T-cell (primary cell): ENCODE measurements at regions not wholly inside any gene's neighbourhood (a gene's known extent, or its start where the extent isn't known, plus 50 kb on each side); places are given as distances from the start of the nearest gene placed in this dataset.

Experiments
- ATAC-seq, 4 experiments: fragments of 200-7000 bp in 3 of 4; fragments of 150-1000 bp in 1 of 4; cut with Tn5 transposase; replicated peaks in 1 of 4; 1 replicate in 3 of 4; 2 replicates in 1 of 4; pipeline ENCODE4 v1.10.0; 2021; ENCODE audit warnings: moderate library complexity in 3 of 4, mild to moderate bottlenecking in 2 of 4, moderate number of reproducible peaks in 1 of 4
- CTCF ChIA-PET, 2 donors: fragments of 300-600 bp; sonication (Branson Sonifier 250); formaldehyde crosslinking; loops; one replicate each; lab custom pipeline; 2022; ENCODE audit warnings: antibody characterized with exemption in 2 of 2; lab: Charles Lee
- POLR2A ChIA-PET, 2 donors: fragments of 300-600 bp; sonication (Branson Sonifier 250); formaldehyde crosslinking; loops; one replicate each; lab custom pipeline; 2022; ENCODE audit warnings: antibody characterized with exemption in 2 of 2; lab: Charles Lee
- DNase-seq, 35 experiments: peaks; one replicate each; pipeline versions ENCODE4 v3.0.0 to v3.0.0-alpha.2; 2013 to 2023
- H3K27ac ChIP-seq: one replicate; pipeline ENCODE4 v1.5.1; 2013; ENCODE audit warnings: low read length
- H3K27me3 ChIP-seq, 2 experiments: replicated peaks in 1 of 2; 1 replicate in 1 of 2; 2 replicates in 1 of 2; pipeline versions ENCODE4 v1.6.1 to v1.7.0; 2013; ENCODE audit warnings: low read length in 1 of 2, mixed read lengths in 1 of 2; ENCODE audit not compliant: control insufficient read depth in 2 of 2, insufficient read depth in 2 of 2; ENCODE audit errors: extremely low read depth in 1 of 2
- H3K36me3 ChIP-seq, 2 donors: 1 replicate in 1 of 2; 2 replicates in 1 of 2; pipeline versions ENCODE4 v1.6.1 to v1.7.0; 2013; ENCODE audit warnings: low read length in 1 of 2; ENCODE audit not compliant: control insufficient read depth in 2 of 2, insufficient read depth in 1 of 2; ENCODE audit errors: extremely low read depth in 1 of 2
- H3K4me1 ChIP-seq, 2 experiments: 1 replicate in 1 of 2; 2 replicates in 1 of 2; pipeline versions ENCODE4 v1.6.1 to v1.7.0; 2013; ENCODE audit warnings: low read length in 2 of 2, mixed read lengths in 1 of 2; ENCODE audit not compliant: insufficient read depth in 2 of 2, control insufficient read depth in 1 of 2; ENCODE audit errors: extremely low read depth in 1 of 2
- H3K4me3 ChIP-seq, 2 donors: 1 replicate in 1 of 2; 2 replicates in 1 of 2; pipeline versions ENCODE4 v1.5.1 to v1.7.0; 2013; ENCODE audit warnings: mild to moderate bottlenecking in 2 of 2, low read length in 1 of 2, moderate library complexity in 1 of 2; ENCODE audit not compliant: control insufficient read depth in 1 of 2; ENCODE audit errors: extremely low read depth in 1 of 2
- H3K9me3 ChIP-seq: 2 replicates; pipeline ENCODE4 v1.7.0; 2013
- H3K27ac Mint-ChIP-seq, 2 donors: one replicate each; pipeline ENCODE4 v1.8.0; 2020 to 2021; ENCODE audit warnings: mild to moderate bottlenecking in 2 of 2, mixed read lengths in 2 of 2
- H3K27me3 Mint-ChIP-seq, 2 donors: one replicate each; pipeline ENCODE4 v1.8.0; 2021 to 2022; ENCODE audit warnings: mixed read lengths in 2 of 2
- H3K36me3 Mint-ChIP-seq: one replicate; pipeline ENCODE4 v1.8.0; 2021; ENCODE audit warnings: mixed read lengths
- H3K4me1 Mint-ChIP-seq, 3 donors: one replicate each; pipeline ENCODE4 v1.8.0; 2020 to 2022; ENCODE audit warnings: mixed read lengths in 3 of 3, mild to moderate bottlenecking in 1 of 3
- H3K4me3 Mint-ChIP-seq, 3 donors: one replicate each; pipeline ENCODE4 v1.8.0; 2020 to 2022; ENCODE audit warnings: mild to moderate bottlenecking in 3 of 3, mixed read lengths in 3 of 3, moderate library complexity in 3 of 3
- H3K9me3 Mint-ChIP-seq, 3 donors: one replicate each; pipeline ENCODE4 v1.8.0; 2020 to 2022; ENCODE audit warnings: mixed read lengths in 3 of 3
- WGBS: methylation state at CpG from one replicate; pipeline ENCODE4 v1.1.5; 2013; ENCODE audit warnings: missing lambda C conversion rate; ENCODE audit not compliant: insufficient coverage; 5-methylcytosine and 5-hydroxymethylcytosine counted together

DNA sequence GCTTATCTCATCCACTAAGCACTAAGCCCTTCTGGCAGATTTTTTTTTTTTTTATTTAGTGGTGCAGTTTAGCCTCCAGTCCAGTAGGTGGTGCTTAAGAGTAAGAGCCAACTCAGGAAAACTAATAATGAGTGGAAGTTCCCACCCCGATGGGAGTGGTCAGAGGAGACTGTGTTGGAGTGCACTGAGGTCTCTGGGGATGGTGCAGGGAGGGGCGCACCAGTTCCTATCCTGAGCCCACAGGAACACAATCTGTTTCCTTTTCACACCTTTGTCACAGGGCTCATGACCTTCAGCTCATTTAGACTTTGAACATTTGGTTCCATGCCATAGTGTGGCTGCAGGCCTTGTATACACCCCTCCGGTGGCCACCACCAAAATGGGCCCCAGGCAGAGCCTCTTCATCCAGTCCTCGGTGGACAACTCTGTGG is 367.4 kb downstream of the SPRY2 start:
- Histone ChIP-seq H3K27me3 (peaks cover 0 to 9% of the 10 kb centered on the region in 2 experiments), H3K4me3 (no peak overlapping the region), H3K36me3 (no peaks in the 10 kb centered on the region), H3K9me3 (no peaks in the 10 kb centered on the region), H3K4me1 (no peaks in the 10 kb centered on the region), H3K27ac (no peak overlapping the region)
- WGBS = 89% methylated on average over 1 of the region's 4 CpGs
- H3K27me3 Mint-ChIP-seq = no peaks in the 10 kb centered on the region
- H3K9me3 Mint-ChIP-seq = peaks cover 9 to 36% (median 28%) of the 10 kb centered on the region in 3 donors
- H3K36me3 Mint-ChIP-seq = no peaks in the 10 kb centered on the region
- ChIA-PET POLR2A (no interaction called here), CTCF (no interaction called here)
- H3K4me1 Mint-ChIP-seq = no peaks in the 10 kb centered on the region
- no peak overlapping the region for H3K27ac Mint-ChIP-seq
- ATAC-seq (no peak), DNase-seq (no peak)
- H3K4me3 Mint-ChIP-seq = no peak overlapping the region

- ATAC-seq (no peak), DNase-seq (no peak)
- H3K4me1 ChIP-seq = no peaks in the 10 kb centered on the region
- H3K27ac ChIP-seq = no peak overlapping the region
- H3K9me3 ChIP-seq = no peaks in the 10 kb centered on the region
- ChIA-PET CTCF (no interaction called here), POLR2A (no interaction called here)
- Mint-ChIP-seq H3K27ac (no peak overlapping the region), H3K36me3 (no peaks in the 10 kb centered on the region), H3K4me3 (no peak overlapping the region), H3K27me3 (no peaks in the 10 kb centered on the region), H3K4me1 (no peaks in the 10 kb centered on the region), H3K9me3 (peaks cover 11 to 28% (median 14%) of the 10 kb centered on the region in 3 donors)
- H3K27me3 ChIP-seq = peaks cover 0 to 9% of the 10 kb centered on the region in 2 experiments
- no peaks in the 10 kb centered on the region for H3K36me3 ChIP-seq
- WGBS = no CpG with 5 or more reads among the region's 2 CpGs
- no peak overlapping the region for H3K4me3 ChIP-seq
These were observed 368.8 kb downstream of the SPRY2 start for GRCh38 chr13:79972066-79972569.

- ChIA-PET CTCF (no interaction called here), POLR2A (no interaction called here)
- Mint-ChIP-seq H3K4me3 (no peak overlapping the region), H3K27me3 (no peaks in the 10 kb centered on the region), H3K27ac (no peak overlapping the region), H3K9me3 (peaks cover 10 to 18% (median 16%) of the 10 kb centered on the region in 3 donors), H3K4me1 (no peaks in the 10 kb centered on the region), H3K36me3 (no peaks in the 10 kb centered on the region)
- no peak for DNase-seq
- Histone ChIP-seq H3K27ac (no peak overlapping the region), H3K4me1 (no peaks in the 10 kb centered on the region), H3K4me3 (no peak overlapping the region), H3K9me3 (no peaks in the 10 kb centered on the region), H3K27me3 (no peaks in the 10 kb centered on the region), H3K36me3 (no peaks in the 10 kb centered on the region)
- no peak for ATAC-seq
- WGBS = no CpG with 5 or more reads among the region's 2 CpGs
These were observed 374.4 kb downstream of the SPRY2 start for GRCh38 chr13:79966493-79966895.

DNA sequence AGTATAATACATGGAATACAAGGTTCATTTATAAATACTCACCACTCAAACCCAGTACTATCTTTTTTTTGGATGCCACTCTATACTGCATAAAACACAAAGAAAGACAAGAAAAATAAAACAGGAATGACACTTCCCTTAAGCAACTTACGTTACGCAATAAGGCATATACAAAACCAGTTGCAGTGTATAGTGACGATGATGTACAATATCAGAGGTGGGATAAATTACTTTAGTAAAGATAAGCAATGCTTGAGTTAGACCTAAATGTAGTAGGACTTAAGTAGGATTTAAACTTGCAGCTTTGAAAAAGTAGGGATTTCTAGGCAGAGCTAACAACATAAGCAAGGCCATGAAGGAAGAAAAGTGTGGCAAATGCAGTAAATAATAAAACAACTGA is 374.9 kb downstream of the SPRY2 start:
- Mint-ChIP-seq H3K9me3 (peaks cover 12 to 22% (median 14%) of the 10 kb centered on the region in 3 donors), H3K27ac (no peak overlapping the region), H3K27me3 (no peaks in the 10 kb centered on the region), H3K4me1 (no peaks in the 10 kb centered on the region), H3K36me3 (no peaks in the 10 kb centered on the region), H3K4me3 (no peak overlapping the region)
- DNase-seq = no peak
- ATAC-seq = no peak
- no peaks in the 10 kb centered on the region for H3K36me3 ChIP-seq
- no peaks in the 10 kb centered on the region for H3K27me3 ChIP-seq
- H3K9me3 ChIP-seq = no peaks in the 10 kb centered on the region
- 83% methylated on average over 1 of the region's 3 CpGs for WGBS
- H3K27ac ChIP-seq = no peak overlapping the region
- ChIA-PET CTCF (no interaction called here), POLR2A (no interaction called here)
- no peak overlapping the region for H3K4me3 ChIP-seq
- H3K4me1 ChIP-seq = no peaks in the 10 kb centered on the region

DNA sequence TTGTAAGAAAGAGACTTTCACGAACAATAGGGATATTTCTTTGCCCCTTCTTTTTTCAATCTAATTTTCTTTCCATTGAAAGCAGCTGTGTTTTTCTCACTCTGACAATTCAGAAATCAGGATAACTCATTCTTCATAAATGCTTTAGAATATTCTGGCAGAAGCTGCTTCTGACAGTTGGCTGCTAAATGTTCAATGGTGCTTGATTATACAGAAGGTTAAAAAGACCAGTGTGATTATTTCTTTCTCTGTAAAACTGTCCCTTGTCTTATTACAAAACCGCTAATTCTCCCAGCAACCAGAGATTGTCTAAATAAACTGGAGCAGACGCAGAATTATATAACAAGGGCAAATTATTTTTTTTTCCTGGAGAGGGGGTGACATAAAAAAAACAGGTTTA is 394.4 kb downstream of the SPRY2 start:
- CTCF ChIA-PET = no interaction called here
- no peaks in the 10 kb centered on the region for H3K4me1 ChIP-seq

GRCh38 chr13:79943346-79944023 is 397.4 kb downstream of the SPRY2 start:
- POLR2A ChIA-PET = no interaction called here
- Mint-ChIP-seq H3K4me3 (no peak overlapping the region), H3K27ac (no peak overlapping the region), H3K9me3 (peaks cover 0 to 10% (median 6%) of the 10 kb centered on the region in 3 donors), H3K27me3 (no peaks in the 10 kb centered on the region), H3K4me1 (no peaks in the 10 kb centered on the region), H3K36me3 (no peaks in the 10 kb centered on the region)
- no peak for DNase-seq
- H3K4me1 ChIP-seq = no peaks in the 10 kb centered on the region
- WGBS = 100% methylated on average over 1 of the region's 2 CpGs
- H3K9me3 ChIP-seq = no peaks in the 10 kb centered on the region
- no peaks in the 10 kb centered on the region for H3K36me3 ChIP-seq
- H3K4me3 ChIP-seq = no peak overlapping the region
- H3K27me3 ChIP-seq = no peaks in the 10 kb centered on the region
- CTCF ChIA-PET = no interaction called here
- H3K27ac ChIP-seq = no peak overlapping the region
- ATAC-seq = no peak

More for the DNA sequence above, 394.4 kb downstream of the SPRY2 start:
- H3K36me3 Mint-ChIP-seq = no peaks in the 10 kb centered on the region
- no peak overlapping the region for H3K27ac Mint-ChIP-seq
- no peak for DNase-seq
- H3K4me3 Mint-ChIP-seq = no peak overlapping the region
- no peak for ATAC-seq
- Histone ChIP-seq H3K36me3 (no peaks in the 10 kb centered on the region), H3K9me3 (no peaks in the 10 kb centered on the region), H3K4me3 (no peak overlapping the region), H3K27me3 (no peaks in the 10 kb centered on the region), H3K27ac (no peak overlapping the region)
- WGBS = no CpG with 5 or more reads among the region's 3 CpGs
- POLR2A ChIA-PET = no interaction called here
- peaks cover 0 to 6% (median 4%) of the 10 kb centered on the region in 3 donors for H3K9me3 Mint-ChIP-seq
- H3K4me1 Mint-ChIP-seq = no peaks in the 10 kb centered on the region
- no peaks in the 10 kb centered on the region for H3K27me3 Mint-ChIP-seq
